Posterior cingulate gyrus (tissue), 11 donors: ENCODE measurements at regions not wholly inside any gene's neighbourhood (a gene's known extent, or its start where the extent isn't known, plus 50 kb on each side); places are given as distances from the start of the nearest gene placed in this dataset.
"Not testable (repeated sequence)": the region's sequence is repeated elsewhere in the genome, so short reads cannot be mapped to it uniquely, and the experiment has no call there.

Source experiments
- DNase-seq, 10 donors: peaks; one replicate each; pipeline versions ENCODE4 v3.0.0 to v3.0.0-alpha.2; 2020 to 2021; ENCODE audit warnings: mixed read lengths in 3 of 10
- intact Hi-C: fragments of 100-400 bp; cut with DNase I; formaldehyde crosslinking; loops from one replicate; pipeline ENCODE4 v1.15.1; 2023

DNA sequence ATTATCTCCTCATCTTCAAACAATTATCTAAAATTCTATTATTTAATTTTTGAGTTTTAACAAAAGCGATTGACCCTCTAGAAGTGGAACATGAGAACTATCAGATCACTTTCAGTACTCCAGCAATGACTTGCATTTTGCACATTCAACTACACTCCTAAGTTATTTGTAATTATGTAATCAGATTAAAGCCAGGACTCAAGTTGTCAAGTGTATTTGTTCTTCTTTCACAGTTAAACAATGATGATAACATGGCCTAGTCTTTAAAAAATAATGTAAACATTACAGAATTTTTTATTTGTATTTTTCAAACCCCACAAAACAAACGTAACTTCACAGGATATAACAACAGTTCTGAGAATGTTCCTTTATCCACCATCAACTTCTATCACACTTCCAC, 2148.9 kb upstream of the ACO1 start:
- DNase-seq = no peak
- intact Hi-C loops = no loop called here

DNA sequence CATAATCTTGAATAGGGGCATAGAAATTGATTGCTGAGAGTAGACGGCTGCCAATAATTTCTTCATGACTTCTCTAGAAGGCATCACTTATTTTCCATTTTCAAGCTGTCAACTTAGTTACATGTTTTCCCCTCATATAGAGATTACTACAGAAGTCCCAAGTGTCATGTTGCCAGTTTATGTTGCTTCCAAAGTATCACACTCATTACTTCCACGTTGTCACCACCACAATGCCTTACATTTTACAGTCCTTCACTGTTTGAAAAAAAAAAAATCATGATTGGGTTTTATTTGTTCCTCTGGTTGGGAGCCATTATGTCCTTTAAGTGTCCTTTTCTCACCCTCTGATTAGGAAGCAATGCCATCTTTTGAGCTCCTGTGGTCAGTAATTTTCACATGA, 2144.6 kb upstream of the ACO1 start:
- no peak for DNase-seq
- intact Hi-C loops = no loop called here

DNA sequence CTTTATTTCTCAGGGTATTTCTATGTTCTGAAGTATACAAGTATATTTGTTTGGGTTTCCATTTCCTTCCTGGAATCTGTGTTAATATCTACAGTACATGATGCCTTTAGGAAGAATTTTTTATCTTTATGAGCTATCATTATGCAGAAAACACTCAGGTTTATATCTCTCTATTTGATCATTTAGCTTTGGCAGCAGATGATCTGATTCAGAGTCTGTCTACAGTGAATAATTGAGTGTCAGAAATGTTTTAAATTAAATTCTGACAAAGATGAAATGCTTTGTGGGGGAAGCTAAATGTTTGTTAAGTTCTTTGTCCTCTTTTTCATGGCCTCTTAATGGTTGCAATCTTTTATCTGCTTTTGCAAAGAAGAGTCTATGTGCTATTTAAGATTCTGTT, 2141.0 kb upstream of the ACO1 start:
- intact Hi-C loops = no loop called here
- DNase-seq = no peak

DNA sequence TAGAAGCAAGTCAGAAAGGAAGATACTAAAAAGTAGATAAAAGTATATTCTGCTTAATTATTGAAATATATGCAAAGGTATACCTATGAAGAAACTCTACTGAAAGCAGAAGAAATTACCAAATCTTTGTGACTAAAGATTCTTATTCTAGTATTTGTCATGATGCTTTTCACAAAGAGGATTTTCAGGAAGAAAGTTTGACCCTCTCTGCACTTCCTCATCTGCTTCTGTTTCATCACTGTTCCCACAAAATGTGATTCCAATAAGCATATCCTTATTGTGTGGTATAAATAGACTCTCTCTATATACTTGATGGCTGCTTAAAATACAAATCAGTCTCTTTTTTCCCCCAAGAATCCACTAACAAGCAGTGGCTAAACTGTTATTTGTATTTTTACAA, 2139.6 kb upstream of the ACO1 start:
- intact Hi-C loops = no loop called here
- DNase-seq = no peak

DNA sequence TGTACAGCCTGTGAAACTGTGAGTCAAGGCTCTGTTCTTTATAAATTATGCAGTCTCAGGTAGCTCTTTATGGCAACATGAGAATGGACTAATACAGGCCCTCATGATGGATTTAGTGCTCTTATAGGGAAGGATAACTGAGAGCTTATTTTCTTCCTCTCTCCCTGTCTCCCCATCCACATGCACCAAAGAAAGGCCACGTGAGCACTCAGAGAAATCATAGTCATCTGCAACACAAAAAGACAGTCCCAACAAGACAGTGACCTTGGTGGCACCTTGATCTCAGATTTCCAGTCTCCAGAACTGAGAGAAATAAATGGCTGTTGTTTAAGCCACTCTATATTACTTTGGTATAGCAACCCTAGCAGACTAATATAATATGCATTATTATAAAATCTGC, 2133.6 kb upstream of the ACO1 start:
- DNase-seq = no peak
- intact Hi-C loops = no loop called here

DNA sequence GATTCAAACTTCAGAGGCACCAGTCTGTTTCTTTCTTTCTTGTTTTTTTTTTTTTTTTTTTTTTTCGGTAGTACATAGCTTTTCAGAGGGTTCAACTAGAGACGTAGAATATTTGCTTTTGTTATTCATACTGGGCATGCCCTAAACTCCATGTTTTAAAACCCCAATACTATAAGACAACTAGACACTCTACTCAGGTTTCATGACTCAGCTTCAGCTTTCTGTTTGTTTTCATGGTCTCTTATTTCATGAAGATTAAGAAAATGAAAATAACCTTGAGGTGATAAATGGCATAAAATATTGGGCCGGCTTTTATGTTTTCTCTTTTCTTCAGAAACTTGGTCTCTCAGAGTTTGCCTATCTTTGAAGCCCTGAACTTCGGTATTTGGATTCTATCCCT, 2126.3 kb upstream of the ACO1 start:
- no peak for DNase-seq
- intact Hi-C loops = no loop called here

DNA sequence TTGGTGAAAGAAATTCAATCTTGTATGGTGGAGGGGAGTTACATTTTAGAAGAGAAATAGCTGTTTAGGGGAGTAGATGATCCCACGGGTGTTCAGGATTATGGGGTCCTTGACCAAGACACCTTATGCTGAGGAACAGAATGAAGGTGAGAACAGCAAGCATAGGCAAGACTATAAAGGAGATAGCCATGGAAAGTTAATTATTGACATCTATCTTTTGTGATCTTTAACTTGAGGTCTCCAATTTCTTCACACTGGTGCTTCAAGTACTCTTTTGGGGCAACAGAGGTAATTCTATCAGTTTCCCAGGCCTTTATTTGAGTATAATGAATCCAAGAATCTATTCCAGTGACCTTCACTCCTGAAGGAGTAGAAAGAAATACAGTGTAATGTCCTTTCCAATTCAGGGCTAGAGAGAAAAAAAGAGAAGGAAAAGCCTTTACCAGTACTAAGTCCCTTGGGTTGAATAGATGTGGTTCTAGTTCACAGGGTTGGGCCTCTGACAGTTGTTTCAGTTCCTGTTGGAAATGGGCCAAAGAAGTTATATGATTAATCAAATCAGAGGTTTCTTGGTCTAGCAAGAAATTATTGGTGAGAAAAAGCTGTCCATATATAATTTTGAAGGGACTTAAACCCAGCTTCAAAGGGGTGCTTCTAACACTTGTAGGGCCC, 2104.1 kb upstream of the ACO1 start:
- intact Hi-C loops = no loop called here
- no peak for DNase-seq

DNA sequence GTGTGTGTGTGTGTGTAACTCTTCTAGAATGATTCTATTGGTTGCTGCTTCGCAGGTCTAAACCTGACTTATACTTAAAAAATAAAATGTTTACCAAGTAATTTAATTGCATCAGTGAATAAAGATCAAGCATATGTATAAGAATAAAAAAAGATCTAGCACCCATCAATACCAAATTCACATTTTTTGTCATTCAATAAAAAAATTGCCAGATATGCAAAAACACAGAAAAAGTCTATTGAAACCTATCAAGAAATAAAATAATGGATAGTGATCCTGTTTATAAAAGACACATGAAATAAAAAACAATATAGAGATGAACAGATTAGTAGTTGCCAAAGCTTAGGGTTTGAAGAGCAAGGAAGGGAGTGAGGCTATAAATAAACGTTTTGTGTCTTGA, 2095.0 kb upstream of the ACO1 start:
- intact Hi-C loops = no loop called here
- no peak for DNase-seq

DNA sequence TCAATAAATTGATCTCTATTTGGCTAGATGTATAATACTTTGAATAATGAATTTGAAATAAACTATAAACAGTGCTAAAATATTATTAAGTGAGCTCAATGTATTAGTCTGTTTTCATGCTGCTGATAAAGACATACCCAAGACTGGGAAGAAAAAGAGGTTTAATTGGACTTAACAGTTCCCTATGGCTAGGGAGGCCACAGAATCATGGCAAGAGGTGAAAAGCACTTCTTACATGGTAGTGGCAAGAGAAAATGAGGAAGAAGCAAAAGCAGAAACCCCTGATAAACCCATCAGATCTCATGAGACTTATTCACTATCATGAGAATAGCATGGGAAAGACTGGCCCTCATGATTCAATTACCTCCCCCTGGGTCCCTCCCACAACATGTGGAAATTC, 2092.4 kb upstream of the ACO1 start:
- intact Hi-C loops, DNase-seq: not testable (repeated sequence)

DNA sequence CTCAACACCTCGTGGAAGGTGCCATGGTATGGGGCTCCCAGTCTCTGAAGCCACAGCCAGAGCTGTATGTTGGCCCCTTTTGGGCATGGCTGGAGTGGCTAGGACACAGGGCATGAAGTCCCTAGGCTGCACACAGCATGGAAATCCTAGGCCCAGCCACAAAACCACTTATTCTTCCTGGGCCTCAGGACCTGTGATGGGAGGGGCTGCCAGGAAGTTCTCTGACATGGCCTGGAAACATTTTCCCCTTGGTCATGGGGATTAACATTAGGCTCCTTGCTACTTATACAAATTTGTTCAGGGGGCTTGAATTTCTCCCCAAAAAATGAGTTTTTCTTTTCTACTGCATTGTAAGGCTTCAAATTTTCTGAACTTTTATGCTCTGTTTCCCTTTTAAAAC, 2091.2 kb upstream of the ACO1 start:
- DNase-seq = no peak
- intact Hi-C loops = no loop called here

DNA sequence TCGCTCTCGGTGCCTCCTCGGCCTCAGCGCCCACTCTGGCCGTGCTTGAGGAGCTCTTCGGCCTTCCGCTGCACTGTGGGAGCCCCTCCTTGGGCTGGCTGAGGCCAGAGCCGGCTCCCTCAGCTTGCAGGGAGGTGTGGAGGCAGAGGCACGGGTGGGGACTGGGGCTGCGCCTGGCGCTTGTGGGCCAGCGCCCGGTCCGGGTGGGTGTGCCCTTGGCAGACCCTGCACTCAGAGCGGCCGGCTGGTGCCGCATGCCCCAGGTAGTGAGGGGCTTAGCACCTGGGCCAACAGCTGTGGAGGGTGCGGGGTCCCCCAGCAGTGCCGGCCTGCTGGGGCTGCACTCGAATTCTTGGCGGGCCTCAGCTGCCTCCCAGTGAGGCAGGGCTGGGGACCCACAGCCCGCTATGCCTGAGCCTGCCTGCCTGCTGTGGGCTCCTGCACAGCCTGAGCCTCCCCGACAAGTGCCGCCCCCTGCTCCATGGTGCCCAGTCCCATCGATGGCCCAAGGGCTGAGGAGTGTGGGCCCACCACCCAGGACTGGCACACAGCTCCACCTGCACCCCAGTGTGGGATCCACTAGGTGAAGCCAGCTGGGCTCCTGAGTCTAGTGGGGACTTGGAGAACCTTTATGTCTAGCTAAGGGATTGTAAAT, 2085.2 kb upstream of the ACO1 start:
- peak in 3 of 10 donors; percentile 51 to 81 (median 58) for DNase-seq
- intact Hi-C loops = no loop called here

DNA sequence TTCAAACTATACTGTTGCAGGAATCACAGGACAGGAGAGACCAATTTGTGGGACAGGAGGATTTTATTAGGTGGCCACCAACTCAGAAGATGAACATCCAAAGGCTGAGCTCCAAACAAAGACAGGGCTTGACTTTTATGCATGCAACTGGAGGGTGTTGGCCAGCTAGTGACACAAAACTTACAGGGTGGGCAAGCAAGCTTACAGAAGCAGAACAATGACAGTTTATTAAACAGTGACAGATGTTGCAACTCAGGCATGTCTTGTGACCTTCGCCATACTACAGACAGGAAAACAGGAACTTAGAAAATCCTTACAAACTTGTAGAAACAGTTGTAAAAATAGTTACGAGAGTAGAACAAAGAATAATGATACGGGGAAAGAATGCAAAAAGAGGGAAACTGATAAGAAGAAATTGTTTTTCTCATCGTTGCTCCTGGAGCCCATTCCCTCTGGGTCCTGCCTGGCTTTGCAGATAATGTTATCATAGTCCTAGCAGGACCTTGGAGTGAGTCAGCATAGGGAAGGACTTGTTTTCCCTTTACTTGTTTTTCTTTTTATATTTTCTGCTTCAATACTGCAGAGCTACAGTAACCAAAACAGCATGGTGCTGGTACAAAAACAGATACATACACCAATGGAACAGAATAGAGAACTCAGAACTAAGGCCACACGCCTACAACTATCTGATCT, 2083.0 kb upstream of the ACO1 start:
- DNase-seq = no peak
- intact Hi-C loops = no loop called here

DNA sequence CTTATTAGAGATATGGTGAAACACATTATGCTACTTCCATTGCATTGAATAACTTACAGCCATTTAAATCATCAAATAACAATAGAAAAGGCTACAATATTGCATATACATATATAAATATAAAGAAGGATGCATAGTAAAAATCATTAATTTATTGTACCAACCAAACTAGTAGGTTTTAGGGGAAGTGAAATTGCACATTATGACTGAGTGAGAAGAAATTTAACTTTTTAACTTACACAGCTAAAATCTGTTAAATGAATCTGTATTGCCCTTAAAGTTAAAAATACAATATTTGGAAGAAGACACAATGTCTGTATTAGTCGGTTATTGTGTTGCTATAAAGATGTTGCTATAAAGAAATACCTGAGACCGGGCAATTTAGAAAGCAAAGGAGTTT, 2073.7 kb upstream of the ACO1 start:
- no peak for DNase-seq
- intact Hi-C loops = no loop called here

DNA sequence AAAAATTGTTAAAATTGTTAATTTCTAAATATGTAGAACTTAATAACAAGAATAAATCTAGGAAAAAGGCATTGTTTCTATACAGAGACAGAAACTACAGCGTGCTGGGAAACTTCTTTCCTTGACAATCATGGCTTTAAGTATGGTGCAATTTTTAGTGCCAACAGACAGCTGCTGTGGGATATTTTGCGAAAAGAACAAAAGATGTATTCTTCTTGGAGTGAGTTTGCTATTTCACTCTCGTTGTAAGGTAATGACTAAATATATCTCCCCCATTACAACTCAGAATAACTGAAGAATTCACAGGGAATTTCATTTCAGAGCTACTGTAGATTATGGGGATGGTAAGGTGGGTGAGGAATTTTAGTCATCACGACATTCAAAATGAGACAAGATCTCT, 2055.0 kb upstream of the ACO1 start:
- DNase-seq = no peak

DNA sequence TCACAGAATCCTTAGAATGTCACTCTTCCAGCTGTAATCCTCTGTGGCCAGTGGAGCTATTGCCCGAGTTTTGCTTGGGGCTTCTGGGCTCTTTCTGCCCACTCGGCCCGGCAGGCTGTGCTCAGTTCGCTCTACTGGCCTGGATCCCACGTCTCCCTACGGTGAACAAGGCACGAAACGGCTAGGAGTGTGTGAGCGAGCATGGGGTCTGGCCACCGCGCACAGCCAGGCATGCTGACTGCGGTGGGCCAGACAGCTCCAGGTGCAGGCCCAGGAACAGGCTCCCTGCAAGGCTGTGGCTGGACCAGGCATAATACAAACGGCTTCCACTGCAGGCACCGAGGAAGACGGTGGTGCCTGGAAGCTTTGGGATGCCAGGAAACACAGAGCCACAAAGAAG, 2035.5 kb upstream of the ACO1 start:
- intact Hi-C loops = no loop called here

More for the DNA sequence above, 2055.0 kb upstream of the ACO1 start:
- intact Hi-C loops = no loop called here

DNA sequence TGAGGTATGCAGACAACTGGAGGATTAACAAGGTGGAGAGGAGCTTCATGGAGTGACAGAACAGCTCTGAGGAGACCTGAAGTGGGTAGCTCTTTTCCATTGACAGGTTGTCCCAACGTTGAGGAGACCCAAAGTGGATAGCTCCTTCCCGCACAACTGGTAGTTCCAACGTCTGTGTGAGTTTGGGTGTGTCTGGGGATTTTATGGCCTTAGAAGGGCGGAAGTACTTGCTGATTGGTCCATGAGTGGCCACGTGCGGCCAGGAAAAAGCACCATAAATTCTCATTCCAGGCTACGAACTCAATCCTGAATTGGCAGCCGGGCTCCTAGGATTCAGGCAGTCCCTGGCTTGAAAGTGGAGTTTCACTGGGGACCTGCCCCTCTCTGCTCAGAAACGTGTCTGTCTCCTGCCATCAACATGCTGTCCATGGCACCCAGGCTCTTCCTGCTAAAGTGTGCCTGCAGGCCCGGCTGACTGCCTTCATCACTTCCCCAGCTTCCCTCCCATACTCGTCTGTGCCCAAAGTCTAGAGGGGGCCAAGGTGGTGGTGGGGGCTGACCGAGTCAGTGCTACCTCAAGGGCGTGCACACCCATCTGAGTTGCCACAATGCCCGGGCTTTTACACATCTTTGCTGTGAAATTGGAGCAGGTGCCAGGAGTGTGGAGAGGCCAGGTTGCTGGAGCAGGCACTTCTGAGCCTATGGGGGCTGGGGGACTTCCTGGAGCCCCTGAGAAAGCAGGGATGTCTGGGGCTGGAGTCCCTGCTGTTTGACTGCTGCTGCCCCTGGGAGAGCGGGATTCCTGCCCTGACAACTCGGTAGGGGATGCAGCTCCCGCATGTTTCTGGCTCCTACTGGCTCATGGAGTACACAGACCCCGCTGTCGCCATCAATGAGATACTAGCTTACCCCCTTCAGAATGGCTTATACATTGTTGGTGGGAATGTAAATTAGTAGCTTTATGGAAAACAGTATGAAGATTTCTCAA, 2034.6 kb upstream of the ACO1 start:
- intact Hi-C loops = no loop called here
- DNase-seq = peak in 2 of 10 donors; percentile 58 to 69

More for the DNA sequence above, 2035.5 kb upstream of the ACO1 start:
- DNase-seq = peak in 2 of 10 donors; percentile 58 to 62

DNA sequence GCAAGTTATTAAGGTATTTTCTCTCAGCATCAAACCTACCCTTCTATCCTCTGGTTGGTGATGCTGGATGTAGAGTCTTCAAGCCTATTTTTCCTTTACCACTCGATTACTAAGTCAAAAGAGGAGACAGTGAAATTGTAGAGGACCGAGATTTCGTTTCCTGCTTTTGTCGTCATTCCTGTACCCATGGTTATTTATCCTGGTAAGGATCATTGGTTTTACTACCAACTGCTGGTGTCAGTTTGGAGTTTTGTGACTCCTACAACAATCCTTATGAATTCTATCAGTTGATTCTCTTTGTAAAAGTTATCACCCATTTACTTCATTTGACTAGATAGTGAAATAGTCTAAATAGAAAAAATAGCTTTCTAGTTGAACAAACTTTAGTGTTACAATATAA, 2028.2 kb upstream of the ACO1 start:
- DNase-seq = no peak
- intact Hi-C loops = no loop called here

DNA sequence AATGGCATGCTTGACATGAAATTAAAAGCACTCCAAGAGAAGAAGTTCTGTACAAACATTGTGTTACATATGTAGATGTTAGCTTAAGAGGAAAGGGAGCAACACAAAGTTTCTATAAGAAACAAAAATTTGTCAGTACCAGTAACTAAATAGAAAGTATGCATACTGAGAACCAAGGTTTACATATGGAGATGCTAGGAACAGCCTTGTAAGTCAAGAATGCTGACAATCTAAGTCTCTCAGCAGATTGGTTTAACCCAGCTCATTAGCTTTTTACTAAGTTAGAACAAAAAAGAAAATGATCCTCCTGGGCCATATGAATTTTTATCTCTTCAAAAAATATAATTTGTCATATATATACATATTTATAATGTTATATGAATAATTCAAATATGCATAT, 2022.1 kb upstream of the ACO1 start:
- intact Hi-C loops = no loop called here
- DNase-seq = no peak

DNA sequence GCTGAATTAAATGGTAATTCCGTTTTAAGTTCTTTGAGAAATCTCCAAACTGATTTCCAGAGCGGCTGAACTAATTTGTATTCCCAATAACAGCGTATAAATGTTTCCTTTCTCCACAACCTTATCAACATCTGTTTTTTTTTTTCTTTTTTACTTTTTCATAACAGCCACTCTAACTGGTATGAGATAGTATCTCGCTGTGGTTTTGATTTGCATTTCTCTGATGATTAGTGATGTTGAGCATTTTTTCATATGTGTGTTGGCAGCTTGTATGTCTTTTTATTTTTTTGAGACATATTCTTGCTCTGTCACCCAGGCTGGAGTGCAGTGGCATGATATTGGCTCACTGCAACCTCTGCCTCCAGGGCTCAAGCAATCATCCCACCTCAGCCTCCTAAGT, 2018.3 kb upstream of the ACO1 start:
- DNase-seq, intact Hi-C loops: not testable (repeated sequence)

DNA sequence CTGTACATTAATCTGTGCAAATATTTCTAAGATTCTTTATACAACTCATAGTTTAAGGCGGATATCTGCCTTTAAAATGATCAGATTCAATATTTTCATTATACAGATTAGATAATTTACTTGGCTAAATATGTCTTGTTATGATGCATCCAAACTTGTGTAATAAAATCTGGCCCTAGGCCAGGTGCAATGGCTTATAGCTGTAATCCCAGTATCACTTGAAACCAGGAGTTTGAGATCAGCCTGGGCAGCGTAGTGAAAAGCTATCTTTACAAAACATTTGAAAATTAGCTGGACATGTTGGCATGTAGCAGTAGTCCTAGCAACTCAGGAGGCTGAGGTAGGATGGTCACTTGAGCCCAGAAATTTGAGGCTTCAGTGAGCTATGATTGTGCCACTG, 2002.2 kb upstream of the ACO1 start:
- intact Hi-C loops = no loop called here
- DNase-seq = no peak

DNA sequence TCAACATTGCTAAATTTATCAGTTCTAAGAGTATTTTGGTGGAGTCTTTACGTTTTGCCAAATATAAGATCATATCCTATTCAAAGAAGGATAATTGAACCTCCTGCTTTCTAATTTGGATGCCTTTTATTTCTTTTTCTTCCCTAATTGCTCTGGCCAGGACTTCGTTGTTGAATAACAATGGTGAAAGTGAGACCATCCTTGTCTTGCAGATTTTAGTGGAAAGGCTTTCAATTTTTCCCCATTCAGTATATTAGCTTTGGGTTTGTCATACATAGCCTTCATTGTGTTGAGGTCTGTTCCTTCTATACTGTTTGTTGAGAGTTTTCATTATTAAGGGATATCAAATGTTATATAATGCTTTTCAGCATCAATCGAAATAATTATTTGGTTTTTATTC, 1974.2 kb upstream of the ACO1 start:
- intact Hi-C loops = no loop called here
- DNase-seq = no peak
